ENCODE measurements at regions not wholly inside any gene's neighbourhood (a gene's known extent, or its start where the extent isn't known, plus 50 kb on each side); places are given as distances from the start of the nearest gene placed in this dataset.

DNA sequence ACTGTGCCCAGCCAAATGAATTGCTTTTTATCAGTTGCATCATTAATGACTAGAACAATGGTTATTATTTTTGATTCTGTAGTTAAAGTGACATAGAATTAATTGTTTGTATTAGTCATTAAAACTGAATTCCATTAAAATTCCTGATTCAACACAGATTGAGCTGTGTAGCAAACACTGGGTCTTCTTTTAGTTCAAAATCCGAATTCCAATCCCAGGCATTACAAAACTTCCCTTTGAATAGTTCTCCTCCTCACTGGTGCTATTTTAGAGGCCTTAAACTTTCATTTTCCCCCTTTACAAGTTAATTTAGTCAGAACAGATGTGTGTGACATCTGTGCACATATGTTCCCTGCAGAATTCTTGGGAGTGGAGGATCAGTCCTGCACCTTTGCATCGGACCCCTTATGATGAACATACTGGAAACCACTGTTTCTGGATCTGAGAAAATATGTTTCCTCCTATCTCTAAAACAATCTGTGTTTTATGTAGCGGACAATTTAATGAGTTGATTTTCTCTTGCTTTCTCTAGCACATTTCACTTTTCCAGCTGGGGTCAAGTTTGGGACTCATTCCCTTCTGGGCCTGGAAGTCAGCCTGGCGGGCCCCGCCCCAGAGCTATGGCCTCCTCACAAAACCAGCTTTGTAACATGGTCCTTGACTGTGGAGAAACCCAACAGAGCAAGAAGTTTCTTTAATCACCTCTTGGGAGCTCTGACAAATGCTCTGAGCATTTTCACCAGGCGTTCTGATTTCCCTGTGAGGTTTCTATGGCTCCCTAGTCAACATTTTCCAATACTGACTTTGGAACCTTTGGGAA lies 87.9 kb upstream of the MAMDC2 start:
- Histone ChIP-seq H4K20me1 (ENCODE audit: insufficient read depth, low read depth, low read length) (no peaks in the 10 kb centered on the region), H3K9me2 (replicated peaks; ENCODE audit: insufficient read depth, low read length) (no peaks in the 10 kb centered on the region), H2AFZ (ENCODE audit: low read length) (no peak overlapping the region), H3K79me2 (ENCODE audit: low read length) (no peaks in the 10 kb centered on the region), H3K4me2 (ENCODE audit: low read depth, low read length, poor library complexity, severe bottlenecking) (no peak overlapping the region), H3K9me3 (ENCODE audit: low read length) (no peaks in the 10 kb centered on the region), H3K4me1 (ENCODE audit: low read length) (no peaks in the 10 kb centered on the region), H3K27ac (ENCODE audit: low read length) (no peak overlapping the region), H3K4me3 (ENCODE audit: low read length) (no peak overlapping the region), H3K9ac (ENCODE audit: low read length) (no peak overlapping the region), H3K27me3 (ENCODE audit: low read length) (no peaks in the 10 kb centered on the region), H3K36me3 (ENCODE audit: insufficient read depth, low read length) (no peaks in the 10 kb centered on the region)
- no peak for DNase-seq

DNA sequence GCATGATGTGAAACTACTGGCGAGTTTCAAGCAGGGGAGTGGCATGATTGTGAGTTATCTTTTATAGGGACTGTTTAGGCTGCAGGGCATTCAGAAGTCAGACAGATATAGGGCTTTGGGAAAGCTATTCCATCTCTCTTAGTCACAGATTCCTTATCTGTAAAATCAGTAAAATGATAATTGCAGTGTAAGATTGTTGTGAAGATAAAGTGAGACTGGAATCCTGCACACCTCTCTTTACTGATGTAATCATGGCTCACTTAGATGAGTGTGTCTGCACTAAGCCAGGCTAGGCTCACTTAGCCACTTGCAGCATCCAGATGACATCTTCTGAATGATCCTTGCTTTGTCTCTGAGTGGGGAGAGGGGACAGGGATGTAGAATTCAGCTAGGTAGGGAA lies 81.8 kb upstream of the MAMDC2 start:
- H3K9ac ChIP-seq (ENCODE audit: low read length): no peak overlapping the region
- H3K27ac ChIP-seq (ENCODE audit: low read length): no peak overlapping the region
- H3K4me2 ChIP-seq (ENCODE audit: low read depth, low read length, poor library complexity, severe bottlenecking): no peak overlapping the region
- DNase-seq: no peak
- H3K79me2 ChIP-seq (ENCODE audit: low read length): no peaks in the 10 kb centered on the region
- H3K9me3 ChIP-seq (ENCODE audit: low read length): no peaks in the 10 kb centered on the region
- no peaks in the 10 kb centered on the region for H3K4me1 ChIP-seq (ENCODE audit: low read length)
- H3K4me3 ChIP-seq (ENCODE audit: low read length): no peak overlapping the region
- no peaks in the 10 kb centered on the region for H4K20me1 ChIP-seq (ENCODE audit: insufficient read depth, low read depth, low read length)
- H3K27me3 ChIP-seq (ENCODE audit: low read length): no peaks in the 10 kb centered on the region
- no peaks in the 10 kb centered on the region for H3K9me2 ChIP-seq (replicated peaks; ENCODE audit: insufficient read depth, low read length)
- H3K36me3 ChIP-seq (ENCODE audit: insufficient read depth, low read length): no peaks in the 10 kb centered on the region
- no peak overlapping the region for H2AFZ ChIP-seq (ENCODE audit: low read length)

DNA sequence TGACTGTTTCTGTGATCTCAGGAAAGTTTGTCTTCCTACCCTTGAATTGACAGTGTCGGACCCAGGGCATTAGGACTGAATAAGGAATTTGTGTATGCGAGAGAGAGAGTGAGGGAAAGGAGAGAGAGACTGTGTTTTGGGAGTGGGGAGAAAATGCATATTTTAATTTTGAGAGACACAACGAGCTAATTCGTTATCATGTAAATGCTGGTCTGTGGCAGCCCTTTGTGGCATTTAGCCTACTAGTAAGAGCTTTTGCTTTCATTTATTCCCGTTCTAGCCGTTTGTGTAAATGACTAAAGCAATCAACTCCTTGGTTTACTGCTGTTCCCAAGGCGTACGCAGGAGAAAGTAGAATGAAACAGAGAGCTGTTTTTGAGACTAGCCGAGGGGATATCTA lies 79.8 kb upstream of the MAMDC2 start:
- Histone ChIP-seq H4K20me1 (ENCODE audit: insufficient read depth, low read depth, low read length) (no peaks in the 10 kb centered on the region), H3K27ac (ENCODE audit: low read length) (no peak overlapping the region), H3K4me1 (ENCODE audit: low read length) (no peaks in the 10 kb centered on the region), H3K79me2 (ENCODE audit: low read length) (no peaks in the 10 kb centered on the region), H2AFZ (ENCODE audit: low read length) (no peak overlapping the region), H3K4me3 (ENCODE audit: low read length) (no peak overlapping the region), H3K36me3 (ENCODE audit: insufficient read depth, low read length) (no peaks in the 10 kb centered on the region), H3K27me3 (ENCODE audit: low read length) (no peaks in the 10 kb centered on the region), H3K9me2 (replicated peaks; ENCODE audit: insufficient read depth, low read length) (no peaks in the 10 kb centered on the region), H3K9ac (ENCODE audit: low read length) (no peak overlapping the region), H3K9me3 (ENCODE audit: low read length) (no peaks in the 10 kb centered on the region), H3K4me2 (ENCODE audit: low read depth, low read length, poor library complexity, severe bottlenecking) (no peak overlapping the region)
- DNase-seq: no peak

DNA sequence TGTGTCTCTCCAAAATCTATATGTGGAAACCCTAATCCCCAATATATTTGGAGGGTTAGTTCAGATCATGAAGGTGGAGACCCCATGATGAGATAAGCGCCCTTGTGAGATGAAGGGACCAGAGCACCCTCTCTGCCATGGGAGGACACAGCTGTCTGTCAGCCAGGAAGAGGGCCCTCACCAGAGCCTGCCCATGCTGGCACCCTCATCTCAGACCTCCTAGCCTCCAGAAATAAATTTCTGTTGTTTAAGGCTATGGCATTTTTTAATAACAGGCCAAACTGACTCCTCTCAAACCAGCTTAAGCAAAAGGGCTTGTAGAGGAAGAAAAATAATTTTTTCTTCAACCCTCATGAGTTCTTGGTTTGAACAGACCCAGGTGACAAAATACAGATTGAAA lies 79.2 kb upstream of the MAMDC2 start:
- H3K4me1 ChIP-seq (ENCODE audit: low read length): no peaks in the 10 kb centered on the region
- no peaks in the 10 kb centered on the region for H3K79me2 ChIP-seq (ENCODE audit: low read length)
- no peak for DNase-seq
- H4K20me1 ChIP-seq (ENCODE audit: insufficient read depth, low read depth, low read length): no peaks in the 10 kb centered on the region
- H3K27ac ChIP-seq (ENCODE audit: low read length): no peak overlapping the region
- H2AFZ ChIP-seq (ENCODE audit: low read length): no peak overlapping the region
- H3K4me2 ChIP-seq (ENCODE audit: low read depth, low read length, poor library complexity, severe bottlenecking): no peak overlapping the region
- H3K9me3 ChIP-seq (ENCODE audit: low read length): no peaks in the 10 kb centered on the region
- no peaks in the 10 kb centered on the region for H3K9me2 ChIP-seq (replicated peaks; ENCODE audit: insufficient read depth, low read length)
- H3K36me3 ChIP-seq (ENCODE audit: insufficient read depth, low read length): no peaks in the 10 kb centered on the region
- H3K4me3 ChIP-seq (ENCODE audit: low read length): no peak overlapping the region
- no peak overlapping the region for H3K9ac ChIP-seq (ENCODE audit: low read length)
- no peaks in the 10 kb centered on the region for H3K27me3 ChIP-seq (ENCODE audit: low read length)

DNA sequence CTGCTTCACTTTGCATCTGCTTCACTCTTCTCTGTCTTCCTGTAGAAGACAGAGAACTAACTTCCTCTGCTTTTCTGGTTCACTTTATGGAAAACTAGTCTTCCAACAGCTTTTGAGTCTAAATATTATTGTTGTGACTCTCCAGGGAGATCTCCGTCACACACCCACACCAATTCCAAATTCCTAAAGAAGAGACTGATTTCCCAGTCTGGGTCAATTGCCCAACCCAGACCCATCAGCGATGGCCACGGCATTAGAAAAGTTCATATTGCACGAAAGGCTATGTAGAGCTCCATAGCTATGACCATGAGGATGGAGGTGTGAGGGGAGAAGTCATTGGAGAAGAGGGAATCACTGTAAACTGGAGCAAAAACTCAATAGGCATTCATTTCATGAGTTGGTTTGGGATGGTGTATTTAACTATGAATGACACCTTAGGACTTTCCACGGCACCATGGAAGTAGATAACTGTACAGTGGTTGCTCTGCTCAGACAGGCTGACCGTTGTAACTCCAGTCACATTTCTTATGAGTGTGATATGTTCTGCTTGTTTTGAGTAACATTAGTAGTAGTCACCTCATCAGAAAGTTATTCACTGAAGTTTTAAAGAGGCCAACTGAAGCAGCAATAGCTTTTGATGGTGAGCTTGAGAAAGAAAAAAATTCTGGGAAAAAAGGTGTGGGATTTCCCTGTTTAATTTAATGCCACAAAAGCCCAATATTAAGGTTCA lies 78.1 kb upstream of the MAMDC2 start:
- H2AFZ ChIP-seq (ENCODE audit: low read length): no peak overlapping the region
- H3K4me3 ChIP-seq (ENCODE audit: low read length): no peak overlapping the region
- H3K4me2 ChIP-seq (ENCODE audit: low read depth, low read length, poor library complexity, severe bottlenecking): no peak overlapping the region
- no peak overlapping the region for H3K9ac ChIP-seq (ENCODE audit: low read length)
- H3K27me3 ChIP-seq (ENCODE audit: low read length): no peaks in the 10 kb centered on the region
- DNase-seq: no peak
- H3K27ac ChIP-seq (ENCODE audit: low read length): no peak overlapping the region
- H4K20me1 ChIP-seq (ENCODE audit: insufficient read depth, low read depth, low read length): no peaks in the 10 kb centered on the region
- no peaks in the 10 kb centered on the region for H3K36me3 ChIP-seq (ENCODE audit: insufficient read depth, low read length)
- H3K9me2 ChIP-seq (replicated peaks; ENCODE audit: insufficient read depth, low read length): no peaks in the 10 kb centered on the region
- no peaks in the 10 kb centered on the region for H3K79me2 ChIP-seq (ENCODE audit: low read length)
- H3K9me3 ChIP-seq (ENCODE audit: low read length): no peaks in the 10 kb centered on the region
- no peaks in the 10 kb centered on the region for H3K4me1 ChIP-seq (ENCODE audit: low read length)

DNA sequence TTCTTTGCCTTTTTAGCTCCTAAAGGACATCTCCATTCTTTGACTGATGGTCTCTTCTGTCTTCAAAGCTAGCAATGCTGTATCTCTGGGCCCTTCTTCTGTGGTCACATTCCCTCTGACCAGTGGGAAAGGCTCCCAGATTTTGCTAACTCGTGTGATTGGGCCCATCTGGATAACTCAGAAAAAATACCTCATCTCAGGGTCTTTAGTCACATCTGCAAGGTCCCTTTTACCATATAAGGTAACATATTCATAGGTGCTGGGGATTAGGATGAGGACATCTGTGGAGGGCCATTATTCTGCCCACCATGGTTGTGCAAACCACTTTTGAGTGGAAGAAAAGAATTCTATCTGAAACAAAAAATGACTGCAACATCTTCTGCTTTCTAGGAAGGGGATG lies 76.3 kb upstream of the MAMDC2 start:
- H3K27me3 ChIP-seq (ENCODE audit: low read length): no peaks in the 10 kb centered on the region
- no peaks in the 10 kb centered on the region for H4K20me1 ChIP-seq (ENCODE audit: insufficient read depth, low read depth, low read length)
- H3K9me3 ChIP-seq (ENCODE audit: low read length): no peaks in the 10 kb centered on the region

DNA sequence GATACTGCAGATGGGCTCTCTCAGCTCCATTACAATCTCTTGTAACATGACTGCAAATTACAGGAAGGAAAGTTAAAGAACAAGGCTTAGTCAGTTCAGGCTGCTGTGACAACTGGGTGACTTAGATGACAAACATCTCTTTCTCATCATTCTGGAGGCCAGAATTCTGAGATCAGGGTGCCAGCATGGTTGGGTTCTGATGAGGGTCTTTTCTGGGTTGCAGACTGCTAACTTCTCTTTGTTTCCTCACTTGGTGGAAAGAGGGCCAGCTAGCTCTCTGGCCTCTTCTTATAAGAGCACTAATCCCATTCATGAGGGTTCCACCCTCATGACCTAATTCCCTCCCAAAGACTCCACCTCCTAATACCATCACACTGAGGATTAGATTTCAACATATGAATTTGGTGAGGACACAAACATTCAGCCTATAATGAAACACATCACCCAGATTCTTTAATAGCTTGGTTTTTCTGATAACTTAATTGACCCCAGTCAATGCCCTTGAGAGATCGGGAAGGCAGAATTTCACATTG lies 73.6 kb upstream of the MAMDC2 start:
- no peaks in the 10 kb centered on the region for H3K27me3 ChIP-seq (ENCODE audit: low read length)
- H3K4me3 ChIP-seq (ENCODE audit: low read length): no peak overlapping the region
- no peaks in the 10 kb centered on the region for H3K9me3 ChIP-seq (ENCODE audit: low read length)
- H3K79me2 ChIP-seq (ENCODE audit: low read length): no peaks in the 10 kb centered on the region
- no peak overlapping the region for H3K27ac ChIP-seq (ENCODE audit: low read length)
- no peaks in the 10 kb centered on the region for H3K36me3 ChIP-seq (ENCODE audit: insufficient read depth, low read length)
- no peaks in the 10 kb centered on the region for H3K4me1 ChIP-seq (ENCODE audit: low read length)
- no peak for DNase-seq
- no peak overlapping the region for H3K9ac ChIP-seq (ENCODE audit: low read length)
- H2AFZ ChIP-seq (ENCODE audit: low read length): no peak overlapping the region
- no peaks in the 10 kb centered on the region for H3K9me2 ChIP-seq (replicated peaks; ENCODE audit: insufficient read depth, low read length)
- H3K4me2 ChIP-seq (ENCODE audit: low read depth, low read length, poor library complexity, severe bottlenecking): no peak overlapping the region
- no peaks in the 10 kb centered on the region for H4K20me1 ChIP-seq (ENCODE audit: insufficient read depth, low read depth, low read length)

More for the DNA sequence above, 76.3 kb upstream of the MAMDC2 start:
- no peak overlapping the region for H3K4me3 ChIP-seq (ENCODE audit: low read length)
- H3K4me2 ChIP-seq (ENCODE audit: low read depth, low read length, poor library complexity, severe bottlenecking): no peak overlapping the region
- H2AFZ ChIP-seq (ENCODE audit: low read length): no peak overlapping the region
- DNase-seq: no peak
- no peaks in the 10 kb centered on the region for H3K79me2 ChIP-seq (ENCODE audit: low read length)
- no peak overlapping the region for H3K27ac ChIP-seq (ENCODE audit: low read length)
- no peak overlapping the region for H3K9ac ChIP-seq (ENCODE audit: low read length)
- no peaks in the 10 kb centered on the region for H3K36me3 ChIP-seq (ENCODE audit: insufficient read depth, low read length)
- H3K4me1 ChIP-seq (ENCODE audit: low read length): no peaks in the 10 kb centered on the region
- H3K9me2 ChIP-seq (replicated peaks; ENCODE audit: insufficient read depth, low read length): no peaks in the 10 kb centered on the region

DNA sequence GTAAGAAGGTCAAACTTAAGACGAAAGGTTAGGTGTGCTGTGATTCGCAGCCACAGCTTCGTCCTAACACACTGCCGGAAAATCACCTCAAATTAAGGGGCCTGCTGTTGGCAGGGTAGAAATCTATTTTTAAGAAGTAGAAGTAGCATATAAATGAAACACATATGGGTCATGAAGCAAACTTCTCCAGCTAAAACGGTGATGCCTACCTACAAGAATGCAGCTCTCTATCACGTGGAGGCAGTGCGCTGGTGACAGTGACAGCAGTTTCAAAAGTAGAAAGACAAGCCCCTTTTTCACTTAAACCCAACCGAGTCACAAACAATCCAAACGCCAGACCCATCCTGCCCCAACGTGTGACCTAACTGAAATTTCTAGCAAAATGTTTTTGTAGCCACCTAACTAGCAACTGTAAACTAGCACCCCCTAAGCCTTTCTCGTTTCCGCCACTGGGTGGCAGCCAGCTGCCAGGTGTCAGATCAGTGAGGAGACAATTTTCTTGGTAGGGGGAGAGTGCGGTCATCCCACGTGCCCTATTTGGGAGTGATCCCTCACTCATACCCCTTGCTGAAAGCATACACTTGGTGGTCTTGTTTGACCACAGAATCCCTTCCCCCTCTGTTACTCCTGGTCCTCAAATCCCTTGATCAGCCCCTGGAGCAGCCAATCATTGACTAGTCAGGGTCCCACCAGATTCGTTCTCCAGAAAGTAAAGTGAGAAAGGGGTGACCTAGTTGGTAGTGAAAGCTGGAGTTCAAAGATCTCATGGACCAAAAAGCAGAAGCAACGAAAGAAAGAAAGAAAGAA lies 71.8 kb upstream of the MAMDC2 start:
- H3K79me2 ChIP-seq (ENCODE audit: low read length): no peaks in the 10 kb centered on the region
- H3K4me1 ChIP-seq (ENCODE audit: low read length): no peaks in the 10 kb centered on the region
- no peaks in the 10 kb centered on the region for H4K20me1 ChIP-seq (ENCODE audit: insufficient read depth, low read depth, low read length)
- no peak overlapping the region for H3K9ac ChIP-seq (ENCODE audit: low read length)
- H3K27me3 ChIP-seq (ENCODE audit: low read length): no peaks in the 10 kb centered on the region
- no peak overlapping the region for H3K4me2 ChIP-seq (ENCODE audit: low read depth, low read length, poor library complexity, severe bottlenecking)
- no peak overlapping the region for H3K27ac ChIP-seq (ENCODE audit: low read length)
- H3K4me3 ChIP-seq (ENCODE audit: low read length): no peak overlapping the region
- peak; percentile 76 for DNase-seq
- H3K36me3 ChIP-seq (ENCODE audit: insufficient read depth, low read length): no peaks in the 10 kb centered on the region
- H3K9me3 ChIP-seq (ENCODE audit: low read length): no peaks in the 10 kb centered on the region
- no peak overlapping the region for H2AFZ ChIP-seq (ENCODE audit: low read length)
- no peaks in the 10 kb centered on the region for H3K9me2 ChIP-seq (replicated peaks; ENCODE audit: insufficient read depth, low read length)
